ENCODE measurements at regions not wholly inside any gene's neighbourhood (a gene's known extent, or its start where the extent isn't known, plus 50 kb on each side); places are given as distances from the start of the nearest gene placed in this dataset.

- Histone ChIP-seq H3K9me3 (no peaks in the 10 kb centered on the region), H3K27me3 (no peaks in the 10 kb centered on the region), H3K36me3 (no peaks in the 10 kb centered on the region), H3K4me1 (peaks cover 3% of the 10 kb centered on the region), H3K4me3 (ENCODE audit: low read depth, low read length) (no peak overlapping the region)
- DNase-seq = no peak
- no peak for TF ChIP-seq CTCF (IDR thresholded peaks at IDR 0.05; ENCODE audit: low read depth, low read length)
Observed at GRCh38 chr2:183866666-183867065, 731.7 kb upstream of the ZNF804A start.

- no peaks in the 10 kb centered on the region for H3K9me3 ChIP-seq
- H3K4me1 ChIP-seq = peaks cover 3% of the 10 kb centered on the region
- no peaks in the 10 kb centered on the region for H3K36me3 ChIP-seq
- no peak for TF ChIP-seq CTCF (IDR thresholded peaks at IDR 0.05; ENCODE audit: low read depth, low read length)
- no peaks in the 10 kb centered on the region for H3K27me3 ChIP-seq
- no peak for DNase-seq
- no peak overlapping the region for H3K4me3 ChIP-seq (ENCODE audit: low read depth, low read length)
Observed at GRCh38 chr2:183867206-183867605, 731.1 kb upstream of the ZNF804A start.

DNA sequence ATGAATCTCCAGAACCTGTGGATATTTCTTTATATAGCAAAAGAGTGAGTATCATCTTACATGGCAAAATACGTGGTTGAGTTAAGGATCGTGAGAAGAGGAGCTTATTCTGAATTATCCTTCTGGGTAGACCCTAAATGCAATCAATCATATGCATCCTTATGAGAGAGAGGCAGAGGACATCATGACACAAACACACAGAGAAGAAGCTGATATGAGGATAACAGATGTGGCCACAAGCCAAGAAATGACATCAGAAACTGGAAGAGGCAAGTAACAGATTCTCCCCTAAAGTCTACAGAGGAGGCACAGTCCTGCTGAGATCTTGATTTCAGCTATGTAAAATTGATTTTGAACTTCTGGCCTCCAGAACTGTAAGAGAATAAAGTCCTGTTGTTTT, 730.2 kb upstream of the ZNF804A start:
- TF ChIP-seq CTCF (IDR thresholded peaks at IDR 0.05; ENCODE audit: low read depth, low read length) = no peak
- peak; percentile 54 for DNase-seq
- no peaks in the 10 kb centered on the region for H3K36me3 ChIP-seq
- H3K27me3 ChIP-seq = no peaks in the 10 kb centered on the region
- no peak overlapping the region for H3K4me3 ChIP-seq (ENCODE audit: low read depth, low read length)
- no peaks in the 10 kb centered on the region for H3K9me3 ChIP-seq
- H3K4me1 ChIP-seq = peaks cover 3% of the 10 kb centered on the region

GRCh38 chr2:183868707-183869106, 729.6 kb upstream of the ZNF804A start:
- DNase-seq = no peak
- H3K4me3 ChIP-seq (ENCODE audit: low read depth, low read length) = no peak overlapping the region
- no peaks in the 10 kb centered on the region for H3K36me3 ChIP-seq
- no peak for TF ChIP-seq CTCF (IDR thresholded peaks at IDR 0.05; ENCODE audit: low read depth, low read length)
- no peaks in the 10 kb centered on the region for H3K9me3 ChIP-seq
- no peaks in the 10 kb centered on the region for H3K27me3 ChIP-seq
- H3K4me1 ChIP-seq = peaks cover 3% of the 10 kb centered on the region

DNA sequence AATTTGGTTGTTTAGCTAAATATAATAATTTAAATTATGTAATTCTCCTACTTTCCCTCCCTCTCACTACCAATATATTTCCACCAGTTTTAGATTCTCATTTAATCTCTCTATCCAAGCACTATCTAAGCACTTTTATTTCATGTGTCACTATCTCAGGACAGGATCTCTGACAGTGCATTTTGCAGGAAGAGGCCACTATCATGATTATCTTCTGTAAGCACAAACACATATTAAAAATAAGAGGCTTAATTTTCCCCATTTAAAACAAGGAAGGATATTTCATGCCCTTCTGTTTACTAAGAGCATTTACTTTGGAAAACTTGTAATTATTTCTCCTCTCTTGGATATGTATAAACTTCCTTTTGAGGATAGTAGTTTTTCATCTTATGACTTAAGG, 726.2 kb upstream of the ZNF804A start:
- Histone ChIP-seq H3K4me3 (ENCODE audit: low read depth, low read length) (no peak overlapping the region), H3K9me3 (no peaks in the 10 kb centered on the region), H3K36me3 (no peaks in the 10 kb centered on the region), H3K27me3 (no peaks in the 10 kb centered on the region), H3K4me1 (peaks cover 3% of the 10 kb centered on the region)
- no peak for TF ChIP-seq CTCF (IDR thresholded peaks at IDR 0.05; ENCODE audit: low read depth, low read length)
- no peak for DNase-seq

DNA sequence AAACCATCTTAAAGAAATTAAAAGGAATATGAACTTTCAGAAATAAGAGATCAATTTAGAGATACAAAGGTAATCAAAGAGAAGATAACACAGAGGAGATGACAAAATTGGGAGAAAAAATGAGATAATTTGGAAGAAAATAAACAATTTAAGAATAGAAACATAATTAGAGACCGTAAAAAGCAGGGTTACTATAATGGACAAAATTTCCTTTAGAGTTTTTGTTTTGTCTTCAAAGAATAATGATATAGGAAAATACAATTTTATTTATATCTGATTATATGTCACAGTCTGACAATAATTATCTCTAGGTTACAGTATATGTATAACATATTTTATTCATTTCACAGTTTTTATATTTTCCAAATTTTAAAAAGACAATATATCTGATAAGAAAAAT, 716.4 kb upstream of the ZNF804A start:
- H3K4me1 ChIP-seq = no peaks in the 10 kb centered on the region
- no peak overlapping the region for H3K4me3 ChIP-seq (ENCODE audit: low read depth, low read length)
- DNase-seq = no peak
- H3K9me3 ChIP-seq = no peaks in the 10 kb centered on the region
- no peaks in the 10 kb centered on the region for H3K36me3 ChIP-seq
- H3K27me3 ChIP-seq = no peaks in the 10 kb centered on the region
- no peak for TF ChIP-seq CTCF (IDR thresholded peaks at IDR 0.05; ENCODE audit: low read depth, low read length)
